GM20000 (cell line): ENCODE measurements at regions not wholly inside any gene's neighbourhood (a gene's known extent, or its start where the extent isn't known, plus 50 kb on each side); places are given as distances from the start of the nearest gene placed in this dataset.

Source experiments
- DNase-seq: peaks from one replicate; pipeline ENCODE4 v3.0.0; 2012; ENCODE audit warnings: low spot score
- TF ChIP-seq, protein P1 (sequence below): IDR thresholded peaks from 2 replicates; pipeline ENCODE4 v1.5.1; 2012; ENCODE audit warnings: mild to moderate bottlenecking, control low read depth; ENCODE audit errors: extremely low read depth, missing control alignments

- TF ChIP-seq, protein P1, sequence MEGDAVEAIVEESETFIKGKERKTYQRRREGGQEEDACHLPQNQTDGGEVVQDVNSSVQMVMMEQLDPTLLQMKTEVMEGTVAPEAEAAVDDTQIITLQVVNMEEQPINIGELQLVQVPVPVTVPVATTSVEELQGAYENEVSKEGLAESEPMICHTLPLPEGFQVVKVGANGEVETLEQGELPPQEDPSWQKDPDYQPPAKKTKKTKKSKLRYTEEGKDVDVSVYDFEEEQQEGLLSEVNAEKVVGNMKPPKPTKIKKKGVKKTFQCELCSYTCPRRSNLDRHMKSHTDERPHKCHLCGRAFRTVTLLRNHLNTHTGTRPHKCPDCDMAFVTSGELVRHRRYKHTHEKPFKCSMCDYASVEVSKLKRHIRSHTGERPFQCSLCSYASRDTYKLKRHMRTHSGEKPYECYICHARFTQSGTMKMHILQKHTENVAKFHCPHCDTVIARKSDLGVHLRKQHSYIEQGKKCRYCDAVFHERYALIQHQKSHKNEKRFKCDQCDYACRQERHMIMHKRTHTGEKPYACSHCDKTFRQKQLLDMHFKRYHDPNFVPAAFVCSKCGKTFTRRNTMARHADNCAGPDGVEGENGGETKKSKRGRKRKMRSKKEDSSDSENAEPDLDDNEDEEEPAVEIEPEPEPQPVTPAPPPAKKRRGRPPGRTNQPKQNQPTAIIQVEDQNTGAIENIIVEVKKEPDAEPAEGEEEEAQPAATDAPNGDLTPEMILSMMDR: no peak
- no peak for DNase-seq
These were observed 417.1 kb downstream of the CTTN start for GRCh38 chr11:70815485-70815832.

DNA sequence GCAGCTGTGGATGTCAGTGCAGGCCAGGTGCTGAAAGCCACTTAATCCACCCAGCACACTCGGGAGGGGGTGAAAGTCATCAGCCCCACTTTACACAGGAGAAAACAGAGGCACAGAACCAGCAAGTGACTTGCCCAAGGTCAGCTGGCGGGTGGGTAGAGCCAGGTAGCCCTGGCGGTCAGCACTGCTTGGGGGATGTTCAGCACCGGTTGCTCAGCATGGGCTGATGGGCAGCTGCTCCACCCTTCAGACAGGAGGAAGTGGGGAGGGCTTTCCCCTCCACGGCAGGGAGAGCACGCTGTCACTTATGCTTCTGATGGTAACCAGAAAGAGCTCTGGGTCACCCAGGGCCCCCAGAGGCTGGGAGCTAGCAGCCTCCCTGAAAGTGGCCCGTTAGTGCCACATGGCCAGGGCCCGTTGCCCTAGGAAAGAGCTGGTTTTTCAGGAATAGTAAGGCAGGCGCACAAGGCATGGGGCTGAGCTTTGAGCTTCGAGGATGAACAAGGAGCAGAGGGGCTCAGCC, 417.9 kb downstream of the CTTN start:
- TF ChIP-seq, protein P1: no peak
- DNase-seq: no peak

DNA sequence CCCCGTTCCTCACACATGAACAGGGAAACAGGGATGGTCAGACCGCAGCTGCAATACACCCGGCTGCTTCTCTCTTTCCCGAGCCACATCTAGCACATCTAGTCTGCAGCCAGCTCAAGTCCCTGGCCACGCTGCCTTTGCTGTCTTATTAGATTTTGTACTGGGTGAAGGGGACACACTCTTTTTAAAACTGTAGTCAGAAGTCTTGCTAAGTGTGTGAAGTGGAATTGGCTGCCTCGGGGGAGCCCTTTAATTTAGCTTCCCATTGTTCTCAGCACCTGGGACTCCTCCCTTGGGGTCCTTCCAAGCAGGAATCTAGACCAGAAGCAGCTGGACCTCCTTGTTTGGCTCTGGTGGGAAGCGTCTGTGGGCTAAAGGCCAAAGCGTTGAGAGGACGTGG, 420.0 kb downstream of the CTTN start:
- TF ChIP-seq, protein P1: no peak
- no peak for DNase-seq

- TF ChIP-seq, protein P1: no peak
These were observed 420.7 kb downstream of the CTTN start for GRCh38 chr11:70819022-70819421.

GRCh38 chr11:70820311-70820710, 422.0 kb downstream of the CTTN start:
- TF ChIP-seq, protein P1: no peak
- no peak for DNase-seq

More at GRCh38 chr11:70819022-70819421, 420.7 kb downstream of the CTTN start:
- no peak for DNase-seq

DNA sequence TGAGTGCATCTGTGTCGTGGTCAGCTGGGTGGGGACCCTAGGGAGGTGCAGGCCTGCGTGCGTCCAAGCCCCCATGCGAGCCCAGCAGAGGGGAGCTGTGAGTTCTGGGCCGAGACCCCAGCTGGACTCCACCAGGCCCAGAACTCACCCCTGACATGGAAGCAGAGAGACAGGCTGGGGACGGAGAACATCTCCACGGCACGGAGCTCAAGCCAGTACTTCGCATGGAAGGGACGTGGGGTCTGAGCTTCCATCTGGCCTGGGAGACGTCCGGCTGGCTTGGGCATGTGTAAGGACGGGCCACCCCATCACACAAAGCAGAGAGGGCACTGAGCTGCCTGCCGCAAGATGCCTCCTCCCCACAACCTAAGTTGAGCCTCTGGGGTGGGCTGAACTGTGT, 422.4 kb downstream of the CTTN start:
- no peak for DNase-seq
- TF ChIP-seq, protein P1: no peak

- no peak for DNase-seq
- TF ChIP-seq, protein P1: no peak
These were observed 425.4 kb downstream of the CTTN start for GRCh38 chr11:70823771-70824170.
